Gastroesophageal sphincter (tissue), 3 donors: ENCODE measurements at regions not wholly inside any gene's neighbourhood (a gene's known extent, or its start where the extent isn't known, plus 50 kb on each side); places are given as distances from the start of the nearest gene placed in this dataset.

Experiments
- CTCF ChIP-seq, 4 experiments: fragments of 200-600 bp in 2 of 4; fragments of 450-650 bp in 2 of 4; sonication (generic) in 1 of 4; IDR thresholded peaks; one replicate each; pipeline ENCODE4 v1.5.1; 2017 to 2019; ENCODE audit warnings: antibody characterized with exemption in 4 of 4, mild to moderate bottlenecking in 2 of 4, moderate library complexity in 2 of 4
- EP300 ChIP-seq: sonication (generic); formaldehyde crosslinking; IDR thresholded peaks from one replicate; pipeline ENCODE4 v1.6.1; 2017; ENCODE audit warnings: antibody characterized with exemption, mild to moderate bottlenecking
- POLR2A ChIP-seq, 2 donors: fragments of 450-650 bp; IDR thresholded peaks; one replicate each; pipeline ENCODE4 v1.6.1; 2017; ENCODE audit warnings: antibody characterized with exemption in 2 of 2, mild to moderate bottlenecking in 2 of 2, moderate library complexity in 1 of 2
- POLR2AphosphoS5 ChIP-seq: sonication (generic); formaldehyde crosslinking; IDR thresholded peaks from one replicate; pipeline ENCODE4 v1.6.1; 2017; ENCODE audit warnings: antibody characterized with exemption

GRCh38 chr7:30232391-30232790, 52.0 kb upstream of the ZNRF2 start:
- TF ChIP-seq POLR2A (IDR thresholded peaks at IDR 0.05) (no peak), EP300 (no peak), CTCF (IDR thresholded peaks at IDR 0.05) (no peak), POLR2AphosphoS5 (no peak)
